SK-N-SH (cell line): ENCODE measurements at regions not wholly inside any gene's neighbourhood (a gene's known extent, or its start where the extent isn't known, plus 50 kb on each side); places are given as distances from the start of the nearest gene placed in this dataset.

ENCODE experiments used
- CTCF ChIA-PET: fragments of 300-600, 350-600 bp; formaldehyde crosslinking; extraction: SDS; loops from one replicate; lab custom pipeline; 2021; lab: Yijun Ruan, JAX
- POLR2A ChIA-PET: fragments of 350-600 bp; sonication (Branson Sonifier 250); formaldehyde crosslinking; extraction: SDS; loops from one replicate; lab custom pipeline; 2020; ENCODE audit warnings: antibody characterized with exemption, inconsistent platforms; lab: Yijun Ruan, JAX
- DNase-seq: peaks from one replicate; pipeline ENCODE4 v3.0.0; 2012
- H2AFZ ChIP-seq: fragments of 200-600 bp; sonication (generic); 2 replicates; pipeline ENCODE4 v1.8.1; 2016; ENCODE audit warnings: antibody characterized with exemption, mild to moderate bottlenecking, low read depth
- H3F3A ChIP-seq: fragments of 200-600 bp; sonication (generic); replicated peaks from 2 replicates; pipeline ENCODE3; 2016; ENCODE audit warnings: antibody characterized with exemption, mild to moderate bottlenecking; ENCODE audit not compliant: insufficient read depth
- H3K27ac ChIP-seq, 2 experiments: fragments of 200-500 bp in 1 of 2; fragments of 200-600 bp in 1 of 2; sonication (Bioruptor generic) in 1 of 2; sonication (generic), shearing (Covaris generic) in 1 of 2; 2 replicates each; pipeline versions ENCODE4 v1.5.1 to v1.6.1; 2014 to 2016; ENCODE audit warnings: low read depth in 2 of 2, inconsistent platforms in 1 of 2, low read length in 1 of 2, mild to moderate bottlenecking in 1 of 2, mixed read lengths in 1 of 2
- H3K27me3 ChIP-seq: fragments of 200-600 bp; sonication (generic), shearing (Covaris generic); 2 replicates; pipeline ENCODE4 v1.6.1; 2016; ENCODE audit warnings: mixed run types; ENCODE audit not compliant: insufficient read depth
- H3K36me3 ChIP-seq, 2 experiments: fragments of 200-500 bp in 1 of 2; fragments of 200-600 bp in 1 of 2; sonication (Bioruptor generic) in 1 of 2; sonication (generic) in 1 of 2; replicated peaks in 1 of 2; 2 replicates each; pipeline versions ENCODE3 to v1.5.1; 2014 to 2016; ENCODE audit warnings: low read length in 1 of 2, mild to moderate bottlenecking in 1 of 2; ENCODE audit not compliant: insufficient read depth in 2 of 2, control insufficient read depth in 1 of 2
- H3K4me1 ChIP-seq, 2 experiments: fragments of 200-500 bp in 1 of 2; fragments of 200-600 bp in 1 of 2; sonication (Bioruptor generic) in 1 of 2; sonication (generic), shearing (Covaris generic) in 1 of 2; 2 replicates each; pipeline versions ENCODE4 v1.5.1 to v1.6.1; 2014 to 2016; ENCODE audit warnings: low read depth in 1 of 2, low read length in 1 of 2, mixed run types in 1 of 2; ENCODE audit not compliant: insufficient read depth in 2 of 2, control insufficient read depth in 1 of 2
- H3K4me2 ChIP-seq: fragments of 200-600 bp; sonication (generic), shearing (Covaris generic); 2 replicates; pipeline ENCODE4 v1.6.1; 2017; ENCODE audit warnings: mixed run types
- H3K4me3 ChIP-seq, 2 experiments: fragments of 200-500 bp in 1 of 2; fragments of 200-600 bp in 1 of 2; sonication (Bioruptor generic) in 1 of 2; sonication (generic), shearing (Covaris generic) in 1 of 2; 2 replicates each; pipeline versions ENCODE4 v1.5.1 to v1.8.1; 2014 to 2016; ENCODE audit warnings: low read depth in 2 of 2, inconsistent platforms in 1 of 2, low read length in 1 of 2, mild to moderate bottlenecking in 1 of 2, mixed read lengths in 1 of 2, moderate library complexity in 1 of 2
- H3K79me2 ChIP-seq: fragments of 200-600 bp; sonication (generic); 2 replicates; pipeline ENCODE4 v1.8.1; 2017; ENCODE audit warnings: mild to moderate bottlenecking; ENCODE audit not compliant: insufficient read depth
- H3K9ac ChIP-seq: fragments of 200-600 bp; sonication (generic); 2 replicates; pipeline ENCODE4 v1.6.1; 2017; ENCODE audit warnings: mixed run types
- H3K9me2 ChIP-seq: fragments of 200-600 bp; sonication (generic); 2 replicates; pipeline ENCODE4 v1.6.1; 2017; ENCODE audit warnings: mixed run types
- H3K9me3 ChIP-seq: fragments of 200-600 bp; sonication (generic); 2 replicates; pipeline ENCODE4 v1.6.1; 2017; ENCODE audit warnings: mixed run types, mild to moderate bottlenecking, moderate library complexity
- H4K20me1 ChIP-seq: fragments of 200-600 bp; sonication (generic); 2 replicates; pipeline ENCODE4 v1.6.1; 2017; ENCODE audit warnings: mild to moderate bottlenecking, mixed run types; ENCODE audit not compliant: insufficient read depth
- CHD2 ChIP-seq: fragments of 150-350 bp; IDR thresholded peaks from 2 replicates; pipeline ENCODE4 v1.6.1; 2018; ENCODE audit warnings: low read length; ENCODE audit not compliant: partially characterized antibody
- ELF1 ChIP-seq: IDR thresholded peaks from 2 replicates; pipeline ENCODE4 v1.4.0; 2012
- EP300 ChIP-seq, 2 experiments: IDR thresholded peaks; 2 replicates each; pipeline versions ENCODE4 v1.4.0 to v1.6.1; 2012; ENCODE audit warnings: borderline replicate concordance in 1 of 2, low read depth in 1 of 2, low read length in 1 of 2
- EZH2phosphoT487 ChIP-seq: fragments of 200-600 bp; sonication (generic); IDR thresholded peaks from 2 replicates; pipeline ENCODE4 v1.6.1; 2017; ENCODE audit warnings: low read depth, mixed run types, mild to moderate bottlenecking, antibody characterized with exemption, moderate library complexity, borderline replicate concordance
- FOSL2 ChIP-seq: IDR thresholded peaks from 2 replicates; pipeline ENCODE4 v1.4.0; 2012; ENCODE audit warnings: low read depth, mild to moderate bottlenecking, moderate library complexity, borderline replicate concordance
- FOXJ3 ChIP-seq: sonication (generic); formaldehyde crosslinking; IDR thresholded peaks from 2 replicates; pipeline ENCODE4 v1.5.1; 2020; ENCODE audit warnings: mild to moderate bottlenecking, missing genetic modification reagents
- FOXM1 ChIP-seq: IDR thresholded peaks from 2 replicates; pipeline ENCODE4 v1.4.0; 2012; ENCODE audit warnings: low read depth, mild to moderate bottlenecking
- JUND ChIP-seq: IDR thresholded peaks from 2 replicates; pipeline ENCODE4 v1.4.0; 2012
- MEF2A ChIP-seq: IDR thresholded peaks from 2 replicates; pipeline ENCODE4 v1.4.0; 2012; ENCODE audit warnings: low read depth, borderline replicate concordance
- MXI1 ChIP-seq: IDR thresholded peaks from 2 replicates; pipeline ENCODE4 v1.6.1; 2012; ENCODE audit warnings: mild to moderate bottlenecking, low read depth, low read length, improper control_type of control experiment
- NFIC ChIP-seq: IDR thresholded peaks from 2 replicates; pipeline ENCODE4 v1.4.0; 2012; ENCODE audit warnings: borderline replicate concordance
- NRF1 ChIP-seq: IDR thresholded peaks from 2 replicates; pipeline ENCODE4 v1.6.1; 2012; ENCODE audit warnings: low read depth, mild to moderate bottlenecking, low read length
- POLR2AphosphoS5 ChIP-seq: IDR thresholded peaks from 2 replicates; pipeline ENCODE4 v1.6.1; 2012; ENCODE audit warnings: low read depth, low read length
- RAD21 ChIP-seq: IDR thresholded peaks from 2 replicates; pipeline ENCODE4 v1.6.1; 2012; ENCODE audit warnings: mild to moderate bottlenecking, low read length
- RFX5 ChIP-seq: IDR thresholded peaks from 2 replicates; pipeline ENCODE4 v1.6.1; 2012; ENCODE audit warnings: mild to moderate bottlenecking, improper control_type of control experiment, low read length
- RXRA ChIP-seq: IDR thresholded peaks from 2 replicates; pipeline ENCODE4 v1.4.0; 2012; ENCODE audit warnings: low read depth, mild to moderate bottlenecking, borderline replicate concordance
- SIN3A ChIP-seq: IDR thresholded peaks from 2 replicates; pipeline ENCODE4 v1.6.1; 2012; ENCODE audit warnings: low read depth, mild to moderate bottlenecking, low read length, moderate library complexity, borderline replicate concordance
- TAF1 ChIP-seq: IDR thresholded peaks from 2 replicates; pipeline ENCODE4 v1.6.1; 2012; ENCODE audit warnings: low read depth, mild to moderate bottlenecking, low read length, moderate library complexity, borderline replicate concordance
- TCF12 ChIP-seq: IDR thresholded peaks from 2 replicates; pipeline ENCODE4 v1.4.0; 2012
- TEAD4 ChIP-seq: IDR thresholded peaks from 2 replicates; pipeline ENCODE4 v1.4.0; 2012; ENCODE audit warnings: mild to moderate bottlenecking, borderline replicate concordance; ENCODE audit not compliant: insufficient read depth
- YY1 ChIP-seq: IDR thresholded peaks from 2 replicates; pipeline ENCODE4 v1.4.0; 2012; ENCODE audit warnings: low read depth, mild to moderate bottlenecking
- WGBS: methylation state at CpG from one replicate; pipeline ENCODE4 v1.1.6; 2017; ENCODE audit warnings: low lambda C conversion rate; 5-methylcytosine and 5-hydroxymethylcytosine counted together
- TF ChIP-seq, protein P1 (sequence below): fragments of 150-350 bp; IDR thresholded peaks from 2 replicates; pipeline ENCODE4 v1.6.1; 2017; ENCODE audit warnings: antibody characterized with exemption, low read length, low read depth, borderline replicate concordance
- TF ChIP-seq, protein P2 (sequence below): IDR thresholded peaks from 2 replicates; pipeline ENCODE4 v1.4.0; 2012; ENCODE audit warnings: low read depth
- TF ChIP-seq, protein P3 (sequence below): fragments of 150-350 bp; IDR thresholded peaks from 2 replicates; pipeline ENCODE4 v1.6.1; 2016; ENCODE audit warnings: mild to moderate bottlenecking, low read depth, low read length
- TF ChIP-seq, protein P4 (sequence below): fragments of 200-600 bp; sonication (generic); IDR thresholded peaks from 2 replicates; pipeline ENCODE4 v1.6.1; 2017; ENCODE audit warnings: antibody characterized with exemption, mild to moderate bottlenecking, moderate library complexity
- TF ChIP-seq, protein P5 (sequence below): IDR thresholded peaks from 2 replicates; pipeline ENCODE4 v1.4.0; 2012; ENCODE audit warnings: low read depth, borderline replicate concordance

DNA sequence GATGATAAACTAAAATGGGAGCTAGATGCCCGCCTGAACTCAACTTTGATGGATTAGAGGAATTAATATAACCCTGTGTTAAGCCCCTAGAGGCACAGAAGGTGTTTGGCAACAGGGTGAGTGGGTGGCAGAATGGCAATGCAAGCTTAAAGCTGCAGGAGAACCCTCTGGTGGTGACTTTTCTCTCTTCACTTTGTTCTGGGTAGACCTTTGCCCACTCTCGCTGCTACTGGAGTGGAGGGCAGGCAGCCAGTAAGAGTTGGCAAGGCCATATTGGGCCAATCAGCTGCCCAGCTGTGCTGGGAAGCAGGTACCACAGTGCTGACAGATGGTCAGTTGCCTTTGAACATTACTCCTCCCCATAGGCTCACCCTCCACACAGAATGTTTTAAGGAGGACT, 468.2 kb downstream of the MMUT start:
- POLR2A ChIA-PET, result no interaction called here
- Histone ChIP-seq H3F3A (no peaks in the 10 kb centered on the region), H3K36me3 (no peaks in the 10 kb centered on the region), H3K4me2 (no peak overlapping the region), H3K27me3 (no peaks in the 10 kb centered on the region), H3K9ac (no peak overlapping the region), H3K9me2 (no peaks in the 10 kb centered on the region), H3K4me3 (no peak overlapping the region), H3K4me1 (no peaks in the 10 kb centered on the region), H4K20me1 (no peaks in the 10 kb centered on the region), H3K79me2 (no peaks in the 10 kb centered on the region), H3K9me3 (no peaks in the 10 kb centered on the region), H2AFZ (no peak overlapping the region), H3K27ac (no peak overlapping the region)
- TF ChIP-seq, protein P1, sequence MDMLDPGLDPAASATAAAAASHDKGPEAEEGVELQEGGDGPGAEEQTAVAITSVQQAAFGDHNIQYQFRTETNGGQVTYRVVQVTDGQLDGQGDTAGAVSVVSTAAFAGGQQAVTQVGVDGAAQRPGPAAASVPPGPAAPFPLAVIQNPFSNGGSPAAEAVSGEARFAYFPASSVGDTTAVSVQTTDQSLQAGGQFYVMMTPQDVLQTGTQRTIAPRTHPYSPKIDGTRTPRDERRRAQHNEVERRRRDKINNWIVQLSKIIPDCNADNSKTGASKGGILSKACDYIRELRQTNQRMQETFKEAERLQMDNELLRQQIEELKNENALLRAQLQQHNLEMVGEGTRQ, result no peak
- TF ChIP-seq POLR2AphosphoS5, result no peak
- TF ChIP-seq TCF12, result no peak
- TF ChIP-seq RAD21, result no peak
- TF ChIP-seq CHD2, result no peak
- TF ChIP-seq NFIC, result no peak
- TF ChIP-seq, protein P2, sequence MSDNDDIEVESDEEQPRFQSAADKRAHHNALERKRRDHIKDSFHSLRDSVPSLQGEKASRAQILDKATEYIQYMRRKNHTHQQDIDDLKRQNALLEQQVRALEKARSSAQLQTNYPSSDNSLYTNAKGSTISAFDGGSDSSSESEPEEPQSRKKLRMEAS, result no peak
- TF ChIP-seq, protein P3, sequence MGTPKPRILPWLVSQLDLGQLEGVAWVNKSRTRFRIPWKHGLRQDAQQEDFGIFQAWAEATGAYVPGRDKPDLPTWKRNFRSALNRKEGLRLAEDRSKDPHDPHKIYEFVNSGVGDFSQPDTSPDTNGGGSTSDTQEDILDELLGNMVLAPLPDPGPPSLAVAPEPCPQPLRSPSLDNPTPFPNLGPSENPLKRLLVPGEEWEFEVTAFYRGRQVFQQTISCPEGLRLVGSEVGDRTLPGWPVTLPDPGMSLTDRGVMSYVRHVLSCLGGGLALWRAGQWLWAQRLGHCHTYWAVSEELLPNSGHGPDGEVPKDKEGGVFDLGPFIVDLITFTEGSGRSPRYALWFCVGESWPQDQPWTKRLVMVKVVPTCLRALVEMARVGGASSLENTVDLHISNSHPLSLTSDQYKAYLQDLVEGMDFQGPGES, result no peak
- TF ChIP-seq TAF1, result no peak
- no peak for TF ChIP-seq NRF1
- no peak for TF ChIP-seq EZH2phosphoT487
- TF ChIP-seq TEAD4, result no peak
- no peak for TF ChIP-seq MEF2A
- no peak for TF ChIP-seq FOXJ3
- TF ChIP-seq, protein P4, sequence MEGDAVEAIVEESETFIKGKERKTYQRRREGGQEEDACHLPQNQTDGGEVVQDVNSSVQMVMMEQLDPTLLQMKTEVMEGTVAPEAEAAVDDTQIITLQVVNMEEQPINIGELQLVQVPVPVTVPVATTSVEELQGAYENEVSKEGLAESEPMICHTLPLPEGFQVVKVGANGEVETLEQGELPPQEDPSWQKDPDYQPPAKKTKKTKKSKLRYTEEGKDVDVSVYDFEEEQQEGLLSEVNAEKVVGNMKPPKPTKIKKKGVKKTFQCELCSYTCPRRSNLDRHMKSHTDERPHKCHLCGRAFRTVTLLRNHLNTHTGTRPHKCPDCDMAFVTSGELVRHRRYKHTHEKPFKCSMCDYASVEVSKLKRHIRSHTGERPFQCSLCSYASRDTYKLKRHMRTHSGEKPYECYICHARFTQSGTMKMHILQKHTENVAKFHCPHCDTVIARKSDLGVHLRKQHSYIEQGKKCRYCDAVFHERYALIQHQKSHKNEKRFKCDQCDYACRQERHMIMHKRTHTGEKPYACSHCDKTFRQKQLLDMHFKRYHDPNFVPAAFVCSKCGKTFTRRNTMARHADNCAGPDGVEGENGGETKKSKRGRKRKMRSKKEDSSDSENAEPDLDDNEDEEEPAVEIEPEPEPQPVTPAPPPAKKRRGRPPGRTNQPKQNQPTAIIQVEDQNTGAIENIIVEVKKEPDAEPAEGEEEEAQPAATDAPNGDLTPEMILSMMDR, result no peak
- no peak for TF ChIP-seq FOXM1
- CTCF ChIA-PET, result no interaction called here
- no peak for DNase-seq
- 16% methylated on average over 2 of the region's 2 CpGs for WGBS

DNA sequence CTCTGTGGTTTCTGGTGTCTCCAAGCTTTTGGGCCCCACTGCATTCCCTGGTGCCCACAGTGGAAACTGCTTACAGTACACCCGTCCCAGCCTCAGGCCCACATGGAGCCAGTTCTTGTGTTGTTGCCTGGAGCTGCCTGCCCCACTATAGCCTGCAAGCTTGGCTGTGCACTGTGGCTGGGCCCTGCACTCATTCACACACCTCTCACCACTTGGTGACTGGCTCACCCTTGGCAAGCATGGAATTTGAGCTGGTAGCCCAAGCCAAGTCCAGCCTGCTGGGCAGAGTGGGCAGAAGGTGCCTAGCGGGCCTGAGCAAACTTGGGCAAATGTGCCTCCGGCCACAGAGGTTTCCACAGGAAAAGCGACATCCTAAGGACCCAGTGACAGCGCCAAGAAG, 472.3 kb downstream of the MMUT start:
- ChIA-PET POLR2A (no interaction called here), CTCF (interaction anchor here (0.7 kb wide), 1 partner anchor 17 kb away, joined by 4 read pairs; no protein-coding TSS in a partner anchor)
- no peaks in the 10 kb centered on the region for H3K79me2 ChIP-seq
- TF ChIP-seq, protein P5, sequence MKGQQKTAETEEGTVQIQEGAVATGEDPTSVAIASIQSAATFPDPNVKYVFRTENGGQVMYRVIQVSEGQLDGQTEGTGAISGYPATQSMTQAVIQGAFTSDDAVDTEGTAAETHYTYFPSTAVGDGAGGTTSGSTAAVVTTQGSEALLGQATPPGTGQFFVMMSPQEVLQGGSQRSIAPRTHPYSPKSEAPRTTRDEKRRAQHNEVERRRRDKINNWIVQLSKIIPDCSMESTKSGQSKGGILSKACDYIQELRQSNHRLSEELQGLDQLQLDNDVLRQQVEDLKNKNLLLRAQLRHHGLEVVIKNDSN, result no peak
- TF ChIP-seq, protein P2, result no peak
- TF ChIP-seq MEF2A (no peak), TCF12 (no peak), TAF1 (no peak), FOSL2 (no peak), RFX5 (no peak), ELF1 (no peak), YY1 (no peak), JUND (no peak), SIN3A (no peak), MXI1 (no peak), RXRA (no peak), TEAD4 (no peak), EP300 (IDR thresholded peaks at IDR 0.05; ENCODE audit: borderline replicate concordance in 1 of 2, low read depth in 1 of 2, low read length in 1 of 2) (no peak)

More for the DNA sequence above, 472.3 kb downstream of the MMUT start:
- no peaks in the 10 kb centered on the region for H3K36me3 ChIP-seq
- H3K4me1 ChIP-seq, result no peaks in the 10 kb centered on the region
- H2AFZ ChIP-seq, result peak overlapping the region; percentile 60; the same call in 1 of the 2 replicates
- no peak overlapping the region for H3K27ac ChIP-seq
- no peaks in the 10 kb centered on the region for H3K9me2 ChIP-seq
- no peak for DNase-seq
- no peaks in the 10 kb centered on the region for H4K20me1 ChIP-seq
- no peak overlapping the region for H3K9ac ChIP-seq
- peak overlapping the region; percentile 18 to 44; a peak in 3 of 4 replicates for H3K4me3 ChIP-seq
- H3K9me3 ChIP-seq, result no peaks in the 10 kb centered on the region
- WGBS, result 51% methylated on average over 4 of the region's 5 CpGs
- H3K4me2 ChIP-seq, result peak overlapping the region; percentile 58
- no peaks in the 10 kb centered on the region for H3F3A ChIP-seq
- no peaks in the 10 kb centered on the region for H3K27me3 ChIP-seq
